ENCODE measurements at regions not wholly inside any gene's neighbourhood (a gene's known extent, or its start where the extent isn't known, plus 50 kb on each side); places are given as distances from the start of the nearest gene placed in this dataset.

- TF ChIP-seq POLR2A (IDR thresholded peaks at IDR 0.05), result no peak
- TF ChIP-seq, protein P1, sequence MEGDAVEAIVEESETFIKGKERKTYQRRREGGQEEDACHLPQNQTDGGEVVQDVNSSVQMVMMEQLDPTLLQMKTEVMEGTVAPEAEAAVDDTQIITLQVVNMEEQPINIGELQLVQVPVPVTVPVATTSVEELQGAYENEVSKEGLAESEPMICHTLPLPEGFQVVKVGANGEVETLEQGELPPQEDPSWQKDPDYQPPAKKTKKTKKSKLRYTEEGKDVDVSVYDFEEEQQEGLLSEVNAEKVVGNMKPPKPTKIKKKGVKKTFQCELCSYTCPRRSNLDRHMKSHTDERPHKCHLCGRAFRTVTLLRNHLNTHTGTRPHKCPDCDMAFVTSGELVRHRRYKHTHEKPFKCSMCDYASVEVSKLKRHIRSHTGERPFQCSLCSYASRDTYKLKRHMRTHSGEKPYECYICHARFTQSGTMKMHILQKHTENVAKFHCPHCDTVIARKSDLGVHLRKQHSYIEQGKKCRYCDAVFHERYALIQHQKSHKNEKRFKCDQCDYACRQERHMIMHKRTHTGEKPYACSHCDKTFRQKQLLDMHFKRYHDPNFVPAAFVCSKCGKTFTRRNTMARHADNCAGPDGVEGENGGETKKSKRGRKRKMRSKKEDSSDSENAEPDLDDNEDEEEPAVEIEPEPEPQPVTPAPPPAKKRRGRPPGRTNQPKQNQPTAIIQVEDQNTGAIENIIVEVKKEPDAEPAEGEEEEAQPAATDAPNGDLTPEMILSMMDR (IDR thresholded peaks at IDR 0.05), result no peak
Observed at GRCh38 chr9:20227166-20227874, 395.0 kb downstream of the MLLT3 start.

Data from suprapubic skin (tissue), 3 donors.